ENCODE measurements at regions not wholly inside any gene's neighbourhood (a gene's known extent, or its start where the extent isn't known, plus 50 kb on each side); places are given as distances from the start of the nearest gene placed in this dataset.

DNA sequence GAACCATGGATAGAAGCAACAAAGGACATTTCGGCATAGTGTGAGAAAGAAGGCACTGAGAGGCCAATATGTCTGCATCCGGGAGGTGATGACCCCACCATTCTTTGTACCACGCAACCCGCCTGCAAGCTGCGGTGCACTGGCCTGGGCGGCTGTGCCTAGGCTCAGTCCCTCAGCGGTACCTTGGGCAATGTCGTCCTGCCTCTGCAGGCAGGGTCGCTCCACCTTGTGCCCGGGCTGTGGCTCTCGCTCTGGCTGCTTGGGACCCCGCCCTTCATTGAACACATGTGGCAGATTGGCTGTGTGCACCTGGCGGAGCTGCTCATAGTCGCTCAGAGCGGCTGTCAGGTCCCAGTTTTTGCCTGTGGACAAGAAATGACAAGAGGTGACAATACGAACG, 243.2 kb downstream of the KLF13 start:
- DNase-seq (ENCODE audit: extremely low spot score) = no peak
- POLR2A ChIA-PET = no interaction called here
- CTCF ChIA-PET = no interaction called here
- TF ChIP-seq, protein P1, sequence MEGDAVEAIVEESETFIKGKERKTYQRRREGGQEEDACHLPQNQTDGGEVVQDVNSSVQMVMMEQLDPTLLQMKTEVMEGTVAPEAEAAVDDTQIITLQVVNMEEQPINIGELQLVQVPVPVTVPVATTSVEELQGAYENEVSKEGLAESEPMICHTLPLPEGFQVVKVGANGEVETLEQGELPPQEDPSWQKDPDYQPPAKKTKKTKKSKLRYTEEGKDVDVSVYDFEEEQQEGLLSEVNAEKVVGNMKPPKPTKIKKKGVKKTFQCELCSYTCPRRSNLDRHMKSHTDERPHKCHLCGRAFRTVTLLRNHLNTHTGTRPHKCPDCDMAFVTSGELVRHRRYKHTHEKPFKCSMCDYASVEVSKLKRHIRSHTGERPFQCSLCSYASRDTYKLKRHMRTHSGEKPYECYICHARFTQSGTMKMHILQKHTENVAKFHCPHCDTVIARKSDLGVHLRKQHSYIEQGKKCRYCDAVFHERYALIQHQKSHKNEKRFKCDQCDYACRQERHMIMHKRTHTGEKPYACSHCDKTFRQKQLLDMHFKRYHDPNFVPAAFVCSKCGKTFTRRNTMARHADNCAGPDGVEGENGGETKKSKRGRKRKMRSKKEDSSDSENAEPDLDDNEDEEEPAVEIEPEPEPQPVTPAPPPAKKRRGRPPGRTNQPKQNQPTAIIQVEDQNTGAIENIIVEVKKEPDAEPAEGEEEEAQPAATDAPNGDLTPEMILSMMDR (IDR thresholded peaks at IDR 0.05; ENCODE audit: control extremely low read depth, extremely low read depth, low read depth, missing control alignments) = no peak

DNA sequence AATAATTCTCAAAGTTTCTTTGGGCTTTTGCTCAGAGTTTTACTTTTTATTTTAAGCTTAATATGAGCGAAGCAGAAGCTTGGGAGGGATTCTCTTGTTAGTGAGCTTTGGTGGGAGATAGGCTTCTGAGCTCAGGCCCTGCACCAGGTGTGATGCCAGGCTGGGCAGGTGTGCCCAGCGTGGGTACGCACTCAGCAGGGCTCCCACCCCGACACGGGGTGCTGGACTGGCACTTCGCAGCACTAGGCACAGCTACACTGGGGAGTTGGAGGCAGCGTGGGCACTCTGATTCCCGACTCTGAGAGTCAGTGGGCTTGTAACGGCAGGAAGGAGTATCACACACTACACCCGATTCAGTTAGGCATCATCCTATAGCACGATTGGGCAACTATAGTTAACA, 244.0 kb downstream of the KLF13 start:
- POLR2A ChIA-PET = no interaction called here
- DNase-seq (ENCODE audit: extremely low spot score) = no peak
- CTCF ChIA-PET = no interaction called here
- TF ChIP-seq, protein P1 (IDR thresholded peaks at IDR 0.05; ENCODE audit: control extremely low read depth, extremely low read depth, low read depth, missing control alignments) = no peak

DNA sequence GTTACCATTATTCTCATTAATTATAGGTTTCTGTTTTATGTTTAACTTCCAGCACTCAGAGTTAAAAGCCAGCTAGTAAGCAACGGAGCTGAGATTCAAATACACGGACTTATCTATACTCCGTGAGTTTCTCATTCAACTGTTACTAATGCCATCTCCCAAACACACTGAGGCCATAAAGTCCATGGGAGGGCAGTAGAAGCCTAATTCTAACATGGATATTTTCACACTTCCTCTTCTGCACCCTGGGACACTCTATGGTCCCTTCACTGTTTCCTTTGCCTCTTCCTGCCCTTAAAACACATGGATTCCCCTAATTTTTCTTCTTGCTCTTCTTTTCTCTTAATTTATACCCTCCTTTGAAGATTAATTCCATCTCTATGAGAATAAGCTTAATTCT, 245.0 kb downstream of the KLF13 start:
- CTCF ChIA-PET = interaction anchor here (1.3 kb wide), 1 partner anchor 12 kb away, joined by 4 read pairs; no protein-coding TSS in a partner anchor
- TF ChIP-seq, protein P1 (IDR thresholded peaks at IDR 0.05; ENCODE audit: control extremely low read depth, extremely low read depth, low read depth, missing control alignments) = no peak
- POLR2A ChIA-PET = no interaction called here
- no peak for DNase-seq (ENCODE audit: extremely low spot score)

DNA sequence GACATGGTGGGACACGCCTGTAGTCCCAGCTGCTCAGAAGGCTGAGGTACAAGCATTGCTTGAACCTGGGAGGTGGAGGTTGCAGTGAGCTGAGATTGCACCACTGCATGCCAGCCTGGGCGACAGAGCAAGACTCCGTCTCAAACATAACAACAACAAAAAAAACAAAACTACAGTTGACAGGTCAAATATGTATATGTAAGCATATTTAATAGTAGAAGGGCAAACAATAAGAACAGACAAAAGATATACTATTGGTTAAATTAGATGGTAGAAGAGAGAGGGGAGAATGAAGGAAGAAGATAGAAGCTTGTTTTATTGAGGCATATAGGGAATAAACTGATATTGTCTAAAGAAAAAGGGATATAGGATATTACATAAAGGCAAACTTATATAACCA, 247.1 kb downstream of the KLF13 start:
- TF ChIP-seq, protein P1 (IDR thresholded peaks at IDR 0.05; ENCODE audit: control extremely low read depth, extremely low read depth, low read depth, missing control alignments) = no peak
- no peak for DNase-seq (ENCODE audit: extremely low spot score)
- ChIA-PET POLR2A (no interaction called here), CTCF (interaction anchor here (1.0 kb wide), 1 partner anchor 27 kb away, joined by 3 read pairs; no protein-coding TSS in a partner anchor)

DNA sequence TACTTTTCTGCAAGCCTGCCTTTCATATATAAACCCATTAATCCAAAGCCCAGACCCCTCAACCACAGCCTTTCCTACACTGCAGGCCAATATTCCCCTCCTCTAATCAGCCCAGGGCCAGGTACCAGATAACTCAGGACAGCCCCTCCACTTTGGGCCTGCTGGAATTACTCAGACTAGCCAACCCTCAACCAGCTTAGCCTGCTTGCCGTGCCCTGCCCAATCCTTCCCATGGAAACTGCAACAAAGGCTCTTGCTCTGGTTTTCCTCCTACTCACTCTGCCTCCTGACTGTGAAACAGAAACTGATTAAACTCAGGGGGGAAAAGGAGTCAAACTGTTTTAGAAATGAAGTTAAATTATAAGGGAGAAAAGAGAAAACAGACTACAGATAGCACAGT, 248.1 kb downstream of the KLF13 start:
- ChIA-PET POLR2A (no interaction called here), CTCF (no interaction called here)
- no peak for DNase-seq (ENCODE audit: extremely low spot score)
- TF ChIP-seq, protein P1 (IDR thresholded peaks at IDR 0.05; ENCODE audit: control extremely low read depth, extremely low read depth, low read depth, missing control alignments) = no peak

DNA sequence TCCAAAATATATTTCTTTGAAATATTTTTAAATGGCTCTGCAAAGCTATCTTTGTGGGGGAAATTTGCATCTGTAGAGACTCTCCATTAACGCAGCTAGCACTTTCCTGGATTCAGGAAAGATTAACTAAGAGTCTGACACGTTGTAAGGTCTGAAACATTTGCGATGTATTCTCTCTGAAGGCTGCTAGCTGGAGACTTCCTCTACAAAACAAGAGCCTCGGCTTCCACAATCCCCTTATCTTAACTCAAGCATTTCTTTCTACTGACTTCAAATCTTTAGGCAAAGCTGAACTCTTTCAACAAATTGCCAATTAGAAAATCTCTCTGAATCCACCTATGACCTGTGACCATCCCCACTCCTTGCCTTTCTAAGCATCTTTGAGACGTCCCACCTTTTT, 250.5 kb downstream of the KLF13 start:
- ChIA-PET CTCF (no interaction called here), POLR2A (no interaction called here)
- no peak for DNase-seq (ENCODE audit: extremely low spot score)
- TF ChIP-seq, protein P1 (IDR thresholded peaks at IDR 0.05; ENCODE audit: control extremely low read depth, extremely low read depth, low read depth, missing control alignments) = no peak

DNA sequence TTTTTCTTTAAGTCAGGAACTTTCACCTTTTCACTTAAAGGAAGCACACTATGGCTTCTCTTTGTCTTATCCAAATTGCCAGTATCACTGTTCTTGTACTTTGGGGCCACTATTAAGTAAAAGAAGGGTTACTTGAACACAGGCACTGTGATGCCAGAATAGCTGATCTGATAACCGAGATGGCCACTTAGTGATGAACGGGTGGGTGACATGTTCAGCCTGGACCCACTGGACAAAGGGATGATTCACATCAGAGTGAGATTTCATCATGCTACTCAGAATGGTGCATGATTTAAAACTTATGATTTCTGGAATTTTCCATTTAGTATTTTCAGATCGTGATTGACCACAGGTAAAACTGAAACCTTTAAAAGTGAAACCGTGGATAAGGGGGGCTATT, 252.6 kb downstream of the KLF13 start:
- ChIA-PET CTCF (no interaction called here), POLR2A (no interaction called here)
- TF ChIP-seq, protein P1 (IDR thresholded peaks at IDR 0.05; ENCODE audit: control extremely low read depth, extremely low read depth, low read depth, missing control alignments) = no peak
- DNase-seq (ENCODE audit: extremely low spot score) = no peak

Data from GM10248 (cell line).